ENCODE measurements at regions not wholly inside any gene's neighbourhood (a gene's known extent, or its start where the extent isn't known, plus 50 kb on each side); places are given as distances from the start of the nearest gene placed in this dataset.

- H3K36me3 ChIP-seq (replicated peaks; ENCODE audit: low read depth, low read length) = no peaks in the 10 kb centered on the region
- no peak overlapping the region for H3K4me3 ChIP-seq (ENCODE audit: low read length)
- H3K9ac ChIP-seq (ENCODE audit: low read length) = no peak overlapping the region
- no peak overlapping the region for H3K4me2 ChIP-seq (ENCODE audit: low read length)
- no peaks in the 10 kb centered on the region for H3K79me2 ChIP-seq (ENCODE audit: low read length)
- no peaks in the 10 kb centered on the region for H3K27me3 ChIP-seq (ENCODE audit: low read depth, low read length)
- H3K9me3 ChIP-seq (ENCODE audit: insufficient read depth, low read length) = no peaks in the 10 kb centered on the region
- H3K27ac ChIP-seq (ENCODE audit: low read length) = no peak overlapping the region
- H4K20me1 ChIP-seq (ENCODE audit: insufficient read depth, low read length) = no peaks in the 10 kb centered on the region
- no peaks in the 10 kb centered on the region for H3K4me1 ChIP-seq (ENCODE audit: low read length)
- H2AFZ ChIP-seq (ENCODE audit: low read depth, low read length) = no peak overlapping the region
- TF ChIP-seq CTCF (IDR thresholded peaks at IDR 0.05; ENCODE audit: low read depth, low read length) (no peak), EZH2phosphoT487 (IDR thresholded peaks at IDR 0.05; ENCODE audit: low read depth) (no peak)
These were observed 611.7 kb downstream of the MCTP2 start for GRCh38 chr15:94843060-94843459.

GRCh38 chr15:94844198-94844537 lies 612.8 kb downstream of the MCTP2 start:
- Histone ChIP-seq H3K27ac (ENCODE audit: low read length) (no peak overlapping the region), H3K36me3 (replicated peaks; ENCODE audit: low read depth, low read length) (no peaks in the 10 kb centered on the region), H3K79me2 (ENCODE audit: low read length) (no peaks in the 10 kb centered on the region), H2AFZ (ENCODE audit: low read depth, low read length) (no peak overlapping the region), H3K4me2 (ENCODE audit: low read length) (no peak overlapping the region), H3K9ac (ENCODE audit: low read length) (no peak overlapping the region), H3K4me3 (ENCODE audit: low read length) (no peak overlapping the region), H4K20me1 (ENCODE audit: insufficient read depth, low read length) (no peaks in the 10 kb centered on the region), H3K9me3 (ENCODE audit: insufficient read depth, low read length) (no peaks in the 10 kb centered on the region), H3K27me3 (ENCODE audit: low read depth, low read length) (no peaks in the 10 kb centered on the region), H3K4me1 (ENCODE audit: low read length) (no peaks in the 10 kb centered on the region)
- TF ChIP-seq EZH2phosphoT487 (IDR thresholded peaks at IDR 0.05; ENCODE audit: low read depth) (no peak), CTCF (IDR thresholded peaks at IDR 0.05; ENCODE audit: low read depth, low read length) (no peak)

- Histone ChIP-seq H3K9ac (ENCODE audit: low read length) (no peak overlapping the region), H3K79me2 (ENCODE audit: low read length) (no peaks in the 10 kb centered on the region), H3K27me3 (ENCODE audit: low read depth, low read length) (no peaks in the 10 kb centered on the region), H4K20me1 (ENCODE audit: insufficient read depth, low read length) (no peaks in the 10 kb centered on the region), H3K27ac (ENCODE audit: low read length) (no peak overlapping the region), H2AFZ (ENCODE audit: low read depth, low read length) (no peak overlapping the region), H3K4me2 (ENCODE audit: low read length) (no peak overlapping the region), H3K4me1 (ENCODE audit: low read length) (no peaks in the 10 kb centered on the region), H3K36me3 (replicated peaks; ENCODE audit: low read depth, low read length) (no peaks in the 10 kb centered on the region), H3K4me3 (ENCODE audit: low read length) (no peak overlapping the region), H3K9me3 (ENCODE audit: insufficient read depth, low read length) (no peaks in the 10 kb centered on the region)
- no peak for TF ChIP-seq CTCF (IDR thresholded peaks at IDR 0.05; ENCODE audit: low read depth, low read length)
- no peak for TF ChIP-seq EZH2phosphoT487 (IDR thresholded peaks at IDR 0.05; ENCODE audit: low read depth)
These were observed 613.4 kb downstream of the MCTP2 start for GRCh38 chr15:94844538-94845389.

GRCh38 chr15:94845390-94845716 lies 614.0 kb downstream of the MCTP2 start:
- no peak overlapping the region for H3K9ac ChIP-seq (ENCODE audit: low read length)
- no peaks in the 10 kb centered on the region for H4K20me1 ChIP-seq (ENCODE audit: insufficient read depth, low read length)
- no peak overlapping the region for H3K4me3 ChIP-seq (ENCODE audit: low read length)
- TF ChIP-seq CTCF (IDR thresholded peaks at IDR 0.05; ENCODE audit: low read depth, low read length) (no peak), EZH2phosphoT487 (IDR thresholded peaks at IDR 0.05; ENCODE audit: low read depth) (no peak)
- H3K27ac ChIP-seq (ENCODE audit: low read length) = no peak overlapping the region
- no peaks in the 10 kb centered on the region for H3K36me3 ChIP-seq (replicated peaks; ENCODE audit: low read depth, low read length)
- H3K9me3 ChIP-seq (ENCODE audit: insufficient read depth, low read length) = no peaks in the 10 kb centered on the region
- H2AFZ ChIP-seq (ENCODE audit: low read depth, low read length) = no peak overlapping the region
- H3K27me3 ChIP-seq (ENCODE audit: low read depth, low read length) = no peaks in the 10 kb centered on the region
- H3K4me2 ChIP-seq (ENCODE audit: low read length) = no peak overlapping the region
- no peaks in the 10 kb centered on the region for H3K4me1 ChIP-seq (ENCODE audit: low read length)
- H3K79me2 ChIP-seq (ENCODE audit: low read length) = no peaks in the 10 kb centered on the region

All from OCI-LY3 (cell line).